A673 (cell line): ENCODE measurements at regions not wholly inside any gene's neighbourhood (a gene's known extent, or its start where the extent isn't known, plus 50 kb on each side); places are given as distances from the start of the nearest gene placed in this dataset.

Experiments
- BruUV-seq: library from RNA; stranded (reverse); fragments of 400-500 nt; replicated peaks from 2 replicates; lab custom pipeline; 2021; lab: Mats Ljungman, UMichigan
- CTCF ChIA-PET: fragments of 300-600 bp; sonication (Branson Sonifier 250); formaldehyde crosslinking; loops from one replicate; lab custom pipeline; 2022; ENCODE audit warnings: antibody characterized with exemption; lab: Charles Lee
- POLR2A ChIA-PET: fragments of 300-600 bp; sonication (Branson Sonifier 250); formaldehyde crosslinking; loops from one replicate; lab custom pipeline; 2022; ENCODE audit warnings: antibody characterized with exemption; ENCODE audit not compliant: low non-redundant PET; lab: Charles Lee
- DNase-seq: peaks from one replicate; pipeline ENCODE4 v3.0.0-alpha.2; 2015; ENCODE audit warnings: low spot score
- H3K27ac ChIP-seq: fragments of 200-600 bp; sonication (generic); 2 replicates; pipeline ENCODE4 v1.5.1; 2016; ENCODE audit warnings: mixed run types, low read depth, mild to moderate bottlenecking, mixed read lengths, antibody characterized with exemption, low read length; ENCODE audit not compliant: poor library complexity, severe bottlenecking
- H3K27me3 ChIP-seq: fragments of 200-600 bp; sonication (generic); replicated peaks from 2 replicates; pipeline ENCODE4 v1.6.1; 2017; ENCODE audit warnings: mixed run types, low read depth, mild to moderate bottlenecking, mixed read lengths, antibody characterized with exemption, low read length; ENCODE audit not compliant: insufficient read depth, poor library complexity
- H3K36me3 ChIP-seq: fragments of 200-600 bp; sonication (generic); 2 replicates; pipeline ENCODE4 v1.6.1; 2016; ENCODE audit warnings: mixed run types, mild to moderate bottlenecking, mixed read lengths, antibody characterized with exemption, low read length; ENCODE audit not compliant: insufficient read depth, poor library complexity, severe bottlenecking
- H3K4me1 ChIP-seq: fragments of 200-600 bp; sonication (generic); 2 replicates; pipeline ENCODE4 v1.6.1; 2017; ENCODE audit warnings: mixed run types, mild to moderate bottlenecking, mixed read lengths, antibody characterized with exemption, low read length; ENCODE audit not compliant: insufficient read depth, poor library complexity, severe bottlenecking
- H3K4me3 ChIP-seq: fragments of 200-600 bp; sonication (generic); 2 replicates; pipeline ENCODE4 v1.5.1; 2016; ENCODE audit warnings: low read depth, mixed run types, mild to moderate bottlenecking, mixed read lengths, low read length; ENCODE audit not compliant: poor library complexity, severe bottlenecking
- H3K9me3 ChIP-seq: fragments of 200-600 bp; sonication (generic); 2 replicates; pipeline ENCODE4 v1.6.1; 2016; ENCODE audit warnings: mixed run types, low read depth, mild to moderate bottlenecking, mixed read lengths, antibody characterized with exemption, low read length; ENCODE audit not compliant: poor library complexity, severe bottlenecking
- EZH2 ChIP-seq: fragments of 200-600 bp; sonication (generic); IDR thresholded peaks from 2 replicates; pipeline ENCODE4 v1.6.1; 2017; ENCODE audit warnings: borderline replicate concordance, low read depth, mild to moderate bottlenecking, mixed read lengths, antibody characterized with exemption, low read length; ENCODE audit not compliant: poor library complexity, severe bottlenecking
- intact Hi-C: fragments of 100-400 bp; cut with micrococcal nuclease; formaldehyde crosslinking; loops from one replicate; pipeline ENCODE4 v1.10.0; 2022; ENCODE audit not compliant: unreplicated experiment
- TF ChIP-seq, protein P1 (sequence below): fragments of 300-800, 200-600 bp; sonication (generic); conservative IDR thresholded peaks from 2 replicates; pipeline ENCODE4 v1.5.1; 2017; ENCODE audit warnings: low read depth, mild to moderate bottlenecking, antibody characterized with exemption, low read length, moderate library complexity, mixed read lengths

- DNase-seq, result no peak
- Histone ChIP-seq H3K27ac (no peak overlapping the region), H3K36me3 (no peaks in the 10 kb centered on the region), H3K27me3 (no peaks in the 10 kb centered on the region), H3K9me3 (no peaks in the 10 kb centered on the region), H3K4me3 (no peak overlapping the region), H3K4me1 (no peaks in the 10 kb centered on the region)
- ChIA-PET CTCF (no interaction called here), POLR2A (no interaction called here)
- no TSS peak for BruUV-seq
- intact Hi-C loops, result no loop called here
- no peak for TF ChIP-seq EZH2
- TF ChIP-seq, protein P1, sequence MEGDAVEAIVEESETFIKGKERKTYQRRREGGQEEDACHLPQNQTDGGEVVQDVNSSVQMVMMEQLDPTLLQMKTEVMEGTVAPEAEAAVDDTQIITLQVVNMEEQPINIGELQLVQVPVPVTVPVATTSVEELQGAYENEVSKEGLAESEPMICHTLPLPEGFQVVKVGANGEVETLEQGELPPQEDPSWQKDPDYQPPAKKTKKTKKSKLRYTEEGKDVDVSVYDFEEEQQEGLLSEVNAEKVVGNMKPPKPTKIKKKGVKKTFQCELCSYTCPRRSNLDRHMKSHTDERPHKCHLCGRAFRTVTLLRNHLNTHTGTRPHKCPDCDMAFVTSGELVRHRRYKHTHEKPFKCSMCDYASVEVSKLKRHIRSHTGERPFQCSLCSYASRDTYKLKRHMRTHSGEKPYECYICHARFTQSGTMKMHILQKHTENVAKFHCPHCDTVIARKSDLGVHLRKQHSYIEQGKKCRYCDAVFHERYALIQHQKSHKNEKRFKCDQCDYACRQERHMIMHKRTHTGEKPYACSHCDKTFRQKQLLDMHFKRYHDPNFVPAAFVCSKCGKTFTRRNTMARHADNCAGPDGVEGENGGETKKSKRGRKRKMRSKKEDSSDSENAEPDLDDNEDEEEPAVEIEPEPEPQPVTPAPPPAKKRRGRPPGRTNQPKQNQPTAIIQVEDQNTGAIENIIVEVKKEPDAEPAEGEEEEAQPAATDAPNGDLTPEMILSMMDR, result no peak
Observed at GRCh38 chr6:126698732-126699240, 358.9 kb downstream of the CENPW start.

- Histone ChIP-seq H3K36me3 (no peaks in the 10 kb centered on the region), H3K9me3 (no peaks in the 10 kb centered on the region), H3K4me1 (no peaks in the 10 kb centered on the region), H3K27me3 (no peaks in the 10 kb centered on the region), H3K4me3 (no peak overlapping the region), H3K27ac (no peak overlapping the region)
- DNase-seq, result no peak
- no peak for TF ChIP-seq EZH2
- TF ChIP-seq, protein P1, result no peak
- CTCF ChIA-PET, result no interaction called here
- BruUV-seq, result no TSS peak
- intact Hi-C loops, result no loop called here
- POLR2A ChIA-PET, result no interaction called here
Observed at GRCh38 chr6:126701676-126702560, 362.0 kb downstream of the CENPW start.

GRCh38 chr6:126716032-126716431 is 376.1 kb downstream of the CENPW start:
- TF ChIP-seq, protein P1, result no peak
- TF ChIP-seq EZH2, result no peak
- no peak overlapping the region for H3K4me3 ChIP-seq
- ChIA-PET CTCF (no interaction called here), POLR2A (no interaction called here)
- DNase-seq, result no peak
- BruUV-seq, result no TSS peak
- no peaks in the 10 kb centered on the region for H3K4me1 ChIP-seq
- no peaks in the 10 kb centered on the region for H3K36me3 ChIP-seq
- no peaks in the 10 kb centered on the region for H3K9me3 ChIP-seq
- intact Hi-C loops, result no loop called here
- H3K27me3 ChIP-seq, result no peaks in the 10 kb centered on the region
- H3K27ac ChIP-seq, result no peak overlapping the region
